ENCODE measurements at regions not wholly inside any gene's neighbourhood (a gene's known extent, or its start where the extent isn't known, plus 50 kb on each side); places are given as distances from the start of the nearest gene placed in this dataset.
"Not testable (repeated sequence)": the region's sequence is repeated elsewhere in the genome, so short reads cannot be mapped to it uniquely, and the experiment has no call there.

GRCh38 chr15:70375006-70375431 lies 277.3 kb upstream of the TLE3 start:
- ATAC-seq (no peak), DNase-seq (ENCODE audit: low spot score in 2 of 2) (no peak)
- no peak overlapping the region for H3K27ac Mint-ChIP-seq
- H3K9me3 Mint-ChIP-seq = no peaks in the 10 kb centered on the region
- no peaks in the 10 kb centered on the region for H3K36me3 Mint-ChIP-seq

GRCh38 chr15:70374096-70374495 lies 276.4 kb upstream of the TLE3 start:
- Mint-ChIP-seq H3K36me3 (no peaks in the 10 kb centered on the region), H3K9me3 (no peaks in the 10 kb centered on the region), H3K27ac (no peak overlapping the region)
- ATAC-seq = no peak
- DNase-seq (ENCODE audit: low spot score in 2 of 2) = no peak

- not testable (repeated sequence) for DNase-seq (ENCODE audit: low spot score in 2 of 2)
Measured at GRCh38 chr15:70373439-70373838, 275.7 kb upstream of the TLE3 start.

GRCh38 chr15:70367913-70368705 lies 270.4 kb upstream of the TLE3 start:
- H3K36me3 Mint-ChIP-seq, H3K27ac Mint-ChIP-seq, H3K9me3 Mint-ChIP-seq: not testable (repeated sequence)

More at GRCh38 chr15:70373439-70373838, 275.7 kb upstream of the TLE3 start:
- H3K27ac Mint-ChIP-seq, H3K36me3 Mint-ChIP-seq, H3K9me3 Mint-ChIP-seq, ATAC-seq: not testable (repeated sequence)

GRCh38 chr15:70364023-70364422 lies 266.3 kb upstream of the TLE3 start:
- not testable (repeated sequence) for H3K36me3 Mint-ChIP-seq; H3K9me3 Mint-ChIP-seq; H3K27ac Mint-ChIP-seq; DNase-seq (ENCODE audit: low spot score in 2 of 2)
- ATAC-seq = peak; percentile 44 to 48

More at GRCh38 chr15:70367913-70368705, 270.4 kb upstream of the TLE3 start:
- not testable (repeated sequence) for DNase-seq (ENCODE audit: low spot score in 2 of 2); ATAC-seq

GRCh38 chr15:70362886-70363285 lies 265.2 kb upstream of the TLE3 start:
- no peak overlapping the region for H3K27ac Mint-ChIP-seq
- DNase-seq (ENCODE audit: low spot score in 2 of 2) (no peak), ATAC-seq (no peak)
- peaks cover 0 to 6% of the 10 kb centered on the region in 2 donors for H3K9me3 Mint-ChIP-seq
- no peaks in the 10 kb centered on the region for H3K36me3 Mint-ChIP-seq

GRCh38 chr15:70362350-70362749 lies 264.6 kb upstream of the TLE3 start:
- ATAC-seq = no peak
- no peak for DNase-seq (ENCODE audit: low spot score in 2 of 2)
- no peaks in the 10 kb centered on the region for H3K36me3 Mint-ChIP-seq
- H3K27ac Mint-ChIP-seq = no peak overlapping the region
- H3K9me3 Mint-ChIP-seq = peaks cover 0 to 6% of the 10 kb centered on the region in 2 donors

- no peaks in the 10 kb centered on the region for H3K36me3 Mint-ChIP-seq
- no peak overlapping the region for H3K27ac Mint-ChIP-seq
- peaks cover 0 to 6% of the 10 kb centered on the region in 2 donors for H3K9me3 Mint-ChIP-seq
- no peak for ATAC-seq
- DNase-seq (ENCODE audit: low spot score in 2 of 2) = peak in 1 of 2 donors; percentile 44
Measured at GRCh38 chr15:70361891-70362290, 264.2 kb upstream of the TLE3 start.

- H3K36me3 Mint-ChIP-seq = no peaks in the 10 kb centered on the region
- no peak overlapping the region for H3K27ac Mint-ChIP-seq
- ATAC-seq (no peak), DNase-seq (ENCODE audit: low spot score in 2 of 2) (no peak)
- H3K9me3 Mint-ChIP-seq = peaks cover 0 to 6% of the 10 kb centered on the region in 2 donors
Measured at GRCh38 chr15:70361106-70361505, 263.4 kb upstream of the TLE3 start.

- Mint-ChIP-seq H3K9me3 (peaks cover 0 to 1% of the 10 kb centered on the region in 2 donors), H3K36me3 (no peaks in the 10 kb centered on the region), H3K27ac (no peak overlapping the region)
- DNase-seq (ENCODE audit: low spot score in 2 of 2) = no peak
- ATAC-seq = no peak
Measured at GRCh38 chr15:70358871-70359647, 261.3 kb upstream of the TLE3 start.

- Mint-ChIP-seq H3K9me3 (no peaks in the 10 kb centered on the region), H3K36me3 (no peaks in the 10 kb centered on the region), H3K27ac (no peak overlapping the region)
- ATAC-seq (no peak), DNase-seq (ENCODE audit: low spot score in 2 of 2) (no peak)
Measured at GRCh38 chr15:70358011-70358819, 260.5 kb upstream of the TLE3 start.

GRCh38 chr15:70357453-70357852 lies 259.7 kb upstream of the TLE3 start:
- H3K9me3 Mint-ChIP-seq = no peaks in the 10 kb centered on the region
- no peaks in the 10 kb centered on the region for H3K36me3 Mint-ChIP-seq
- DNase-seq (ENCODE audit: low spot score in 2 of 2) = no peak
- H3K27ac Mint-ChIP-seq = no peak overlapping the region
- ATAC-seq = no peak

GRCh38 chr15:70356919-70357318 lies 259.2 kb upstream of the TLE3 start:
- H3K9me3 Mint-ChIP-seq = no peaks in the 10 kb centered on the region
- no peak for ATAC-seq
- no peak overlapping the region for H3K27ac Mint-ChIP-seq
- no peaks in the 10 kb centered on the region for H3K36me3 Mint-ChIP-seq
- DNase-seq (ENCODE audit: low spot score in 2 of 2) = no peak

- no peaks in the 10 kb centered on the region for H3K36me3 Mint-ChIP-seq
- H3K27ac Mint-ChIP-seq = no peak overlapping the region
- DNase-seq (ENCODE audit: low spot score in 2 of 2) = no peak
- H3K9me3 Mint-ChIP-seq = no peaks in the 10 kb centered on the region
- no peak for ATAC-seq
Measured at GRCh38 chr15:70356062-70356860, 258.5 kb upstream of the TLE3 start.

GRCh38 chr15:70355275-70355795 lies 257.6 kb upstream of the TLE3 start:
- no peak overlapping the region for H3K27ac Mint-ChIP-seq
- ATAC-seq = no peak
- DNase-seq (ENCODE audit: low spot score in 2 of 2) = no peak
- no peaks in the 10 kb centered on the region for H3K9me3 Mint-ChIP-seq
- no peaks in the 10 kb centered on the region for H3K36me3 Mint-ChIP-seq

GRCh38 chr15:70354346-70354905 lies 256.7 kb upstream of the TLE3 start:
- no peak for ATAC-seq
- DNase-seq (ENCODE audit: low spot score in 2 of 2) = no peak
- Mint-ChIP-seq H3K9me3 (no peaks in the 10 kb centered on the region), H3K27ac (no peak overlapping the region), H3K36me3 (no peaks in the 10 kb centered on the region)
